HepG2 (cell line): ENCODE measurements at regions not wholly inside any gene's neighbourhood (a gene's known extent, or its start where the extent isn't known, plus 50 kb on each side); places are given as distances from the start of the nearest gene placed in this dataset.

Experiments used
- ATAC-seq: fragments of 200-7000 bp; cut with Tn5 transposase; 3 replicates; pipeline ENCODE4 v1.9.1; 2020; ENCODE audit warnings: mild to moderate bottlenecking, moderate library complexity
- BruUV-seq: library from RNA; stranded (reverse); fragments of 400-500 nt; replicated peaks from 2 replicates; lab custom pipeline; 2021; lab: Mats Ljungman, UMichigan
- CTCF ChIA-PET: fragments of 300-600 bp; formaldehyde crosslinking; extraction: SDS; loops from one replicate; lab custom pipeline; 2021; ENCODE audit warnings: low total read pairs, inconsistent platforms, low intra/inter-chr PET ratio; lab: Yijun Ruan, JAX
- POLR2A ChIA-PET: fragments of 350-600 bp; sonication (Branson Sonifier 250); formaldehyde crosslinking; loops from one replicate; lab custom pipeline; 2020; ENCODE audit warnings: antibody characterized with exemption, inconsistent platforms; lab: Yijun Ruan, JAX
- DNase-seq: peaks from one replicate; pipeline ENCODE4 v3.0.0-alpha.2; 2015; ENCODE audit warnings: low spot score
- FAIRE-seq: peaks from 3 replicates; lab custom pipeline; 2011; peaks lifted over from hg19 to GRCh38; lab: Jason Lieb, UNC
- H2AFZ ChIP-seq: one replicate; pipeline ENCODE4 v1.6.1; 2011; ENCODE audit warnings: low read length, inconsistent platforms
- H3K27ac ChIP-seq: fragments of 300-600 bp; 3 replicates; pipeline ENCODE4 v1.8.0; 2011; ENCODE audit warnings: mixed run types, mild to moderate bottlenecking, mixed read lengths, low read length, inconsistent platforms; ENCODE audit not compliant: insufficient read depth; ENCODE audit errors: extremely low read length
- H3K27me3 ChIP-seq, 2 experiments: fragments of 200-600 bp in 1 of 2; 2 replicates in 1 of 2; 3 replicates in 1 of 2; pipeline versions ENCODE4 v1.6.0 to v1.8.0; 2011; ENCODE audit warnings: low read length in 2 of 2, mild to moderate bottlenecking in 2 of 2, moderate library complexity in 2 of 2, inconsistent platforms in 1 of 2; ENCODE audit not compliant: insufficient read depth in 2 of 2, control insufficient read depth in 1 of 2
- H3K36me3 ChIP-seq, 2 experiments: fragments of 200-600 bp in 1 of 2; replicated peaks in 1 of 2; 2 replicates in 1 of 2; 3 replicates in 1 of 2; pipeline versions ENCODE4 v1.5.1 to v1.8.0; 2011; ENCODE audit warnings: low read length in 2 of 2, inconsistent platforms in 1 of 2; ENCODE audit not compliant: insufficient read depth in 2 of 2, control insufficient read depth in 1 of 2
- H3K4me1 ChIP-seq: 2 replicates; pipeline ENCODE4 v1.5.1; 2012; ENCODE audit warnings: low read length, inconsistent platforms; ENCODE audit not compliant: insufficient read depth
- H3K4me2 ChIP-seq: 2 replicates; pipeline ENCODE4 v1.6.0; 2011; ENCODE audit warnings: low read depth, low read length, inconsistent platforms
- H3K4me3 ChIP-seq, 3 experiments: fragments of 200-600 bp in 1 of 3; sonication (generic), shearing (Covaris generic) in 1 of 3; replicated peaks in 1 of 3; 2 replicates each; pipeline ENCODE4 v1.5.1; 2011 to 2016; ENCODE audit warnings: low read length in 3 of 3, inconsistent platforms in 2 of 3, low read depth in 2 of 3, mild to moderate bottlenecking in 2 of 3, control low read depth in 1 of 3, mixed read lengths in 1 of 3; ENCODE audit not compliant: insufficient read depth in 1 of 3
- H3K79me2 ChIP-seq: one replicate; pipeline ENCODE4 v1.6.1; 2011; ENCODE audit warnings: low read length, inconsistent platforms; ENCODE audit not compliant: insufficient read depth
- H3K9ac ChIP-seq: 2 replicates; pipeline ENCODE4 v1.6.0; 2011; ENCODE audit warnings: mild to moderate bottlenecking, low read depth, low read length, inconsistent platforms; ENCODE audit not compliant: insufficient read depth
- H3K9me3 ChIP-seq: 2 replicates; pipeline ENCODE4 v1.5.1; 2012; ENCODE audit warnings: mild to moderate bottlenecking, low read length
- H4K20me1 ChIP-seq: 2 replicates; pipeline ENCODE4 v1.6.0; 2011; ENCODE audit warnings: inconsistent platforms, mild to moderate bottlenecking, low read length, moderate library complexity; ENCODE audit not compliant: insufficient read depth
- ATM ChIP-seq: fragments of 450-650 bp; IDR thresholded peaks from 2 replicates; pipeline ENCODE4 v1.7.1; 2017; ENCODE audit warnings: mild to moderate bottlenecking, borderline replicate concordance
- GFI1 ChIP-seq: sonication (generic); formaldehyde crosslinking; IDR thresholded peaks from 2 replicates; pipeline ENCODE4 v1.5.0; 2020; ENCODE audit warnings: missing genetic modification reagents, mild to moderate bottlenecking, borderline replicate concordance
- HOXD1 ChIP-seq: sonication (generic); formaldehyde crosslinking; IDR thresholded peaks from 2 replicates; pipeline ENCODE4 v1.5.0; 2020; ENCODE audit warnings: missing genetic modification reagents
- JUNB ChIP-seq: sonication (generic); formaldehyde crosslinking; IDR thresholded peaks from 2 replicates; pipeline ENCODE4 v1.8.0; 2022; ENCODE audit warnings: missing genetic modification reagents, mild to moderate bottlenecking, borderline replicate concordance
- TBP ChIP-seq: sonication (generic); formaldehyde crosslinking; IDR thresholded peaks from 2 replicates; pipeline ENCODE4 v1.5.0; 2020; ENCODE audit warnings: missing genetic modification reagents
- ZGPAT ChIP-seq: IDR thresholded peaks from 2 replicates; pipeline ENCODE4 v1.6.1; 2016; ENCODE audit warnings: mild to moderate bottlenecking
- ZNF101 ChIP-seq: sonication (generic); formaldehyde crosslinking; IDR thresholded peaks from 2 replicates; pipeline ENCODE4 v1.4.0; 2020; ENCODE audit warnings: mild to moderate bottlenecking, low read depth, missing genetic modification reagents, borderline replicate concordance
- ZNF329 ChIP-seq: sonication (generic); formaldehyde crosslinking; IDR thresholded peaks from 2 replicates; pipeline ENCODE4 v1.9.0; 2021; ENCODE audit warnings: low read depth, mild to moderate bottlenecking, missing genetic modification reagents
- WGBS: methylation state at CpG from one replicate; pipeline ENCODE4 v1.1.6; 2017; ENCODE audit warnings: low lambda C conversion rate; 5-methylcytosine and 5-hydroxymethylcytosine counted together
- in situ Hi-C: cut with HindIII; loops from 2 replicates; pipeline ENCODE4 v1.10.0; 2017; ENCODE audit warnings: low pct_unique_long_range_greater_than_20kb; ENCODE audit not compliant: extremely low pct_ligation_motif_present
- intact Hi-C: fragments of 100-400 bp; cut with micrococcal nuclease; formaldehyde crosslinking; loops from one replicate; pipeline ENCODE4 v1.10.0; 2022; ENCODE audit not compliant: unreplicated experiment

- Histone ChIP-seq H3K27ac (no peak overlapping the region), H3K36me3 (no peaks in the 10 kb centered on the region; a peak in 1 of 5 replicates), H2AFZ (no peak overlapping the region), H3K4me1 (no peaks in the 10 kb centered on the region), H3K4me3 (no peak overlapping the region), H3K27me3 (peaks cover 0 to 7% of the 10 kb centered on the region in 2 experiments; a peak in 1 of 5 replicates), H4K20me1 (no peaks in the 10 kb centered on the region), H3K9me3 (peaks cover 13% of the 10 kb centered on the region; the same call in 1 of the 2 replicates), H3K4me2 (no peak overlapping the region), H3K9ac (no peak overlapping the region), H3K79me2 (no peaks in the 10 kb centered on the region)
- WGBS, result 25% methylated on average over 2 of the region's 2 CpGs
- ChIA-PET POLR2A (no interaction called here), CTCF (no interaction called here)
- ATAC-seq, result no peak
- FAIRE-seq, result no peak
- TF ChIP-seq ZNF101 (CRISPR knock-in tag) (no peak), JUNB (no peak), ZNF329 (CRISPR knock-in tag) (no peak), TBP (no peak)
- in situ Hi-C loops, result no loop called here
- DNase-seq, result no peak
- intact Hi-C loops, result no loop called here
- BruUV-seq, result no TSS peak
Measured at GRCh38 chr2:2812648-2813047, 481.6 kb upstream of the MYT1L start.

GRCh38 chr2:2812117-2812516 lies 481.0 kb upstream of the MYT1L start:
- H3K4me2 ChIP-seq, result no peak overlapping the region
- BruUV-seq, result no TSS peak
- intact Hi-C loops, result no loop called here
- peaks cover 13% of the 10 kb centered on the region; the same call in 1 of the 2 replicates for H3K9me3 ChIP-seq
- 26% methylated on average over 3 of the region's 3 CpGs for WGBS
- TF ChIP-seq ATM (no peak), HOXD1 (CRISPR knock-in tag) (no peak), ZGPAT (CRISPR knock-in tag) (no peak), GFI1 (CRISPR knock-in tag) (no peak)
- TF ChIP-seq, all 625 proteins: peak for 0
- FAIRE-seq (no peak), ATAC-seq (no peak), DNase-seq (no peak)
- no peak overlapping the region for H3K27ac ChIP-seq
- ChIA-PET POLR2A (no interaction called here), CTCF (no interaction called here)
- in situ Hi-C loops, result no loop called here
- no peaks in the 10 kb centered on the region for H4K20me1 ChIP-seq
- no peaks in the 10 kb centered on the region; a peak in 1 of 5 replicates for H3K36me3 ChIP-seq
- H2AFZ ChIP-seq, result no peak overlapping the region
- peaks cover 0 to 12% of the 10 kb centered on the region in 2 experiments; a peak in 1 of 5 replicates for H3K27me3 ChIP-seq
- H3K9ac ChIP-seq, result no peak overlapping the region
- no peaks in the 10 kb centered on the region for H3K79me2 ChIP-seq
- H3K4me3 ChIP-seq, result no peak overlapping the region
- H3K4me1 ChIP-seq, result no peaks in the 10 kb centered on the region
